ENCODE measurements at regions not wholly inside any gene's neighbourhood (a gene's known extent, or its start where the extent isn't known, plus 50 kb on each side); places are given as distances from the start of the nearest gene placed in this dataset.

DNA sequence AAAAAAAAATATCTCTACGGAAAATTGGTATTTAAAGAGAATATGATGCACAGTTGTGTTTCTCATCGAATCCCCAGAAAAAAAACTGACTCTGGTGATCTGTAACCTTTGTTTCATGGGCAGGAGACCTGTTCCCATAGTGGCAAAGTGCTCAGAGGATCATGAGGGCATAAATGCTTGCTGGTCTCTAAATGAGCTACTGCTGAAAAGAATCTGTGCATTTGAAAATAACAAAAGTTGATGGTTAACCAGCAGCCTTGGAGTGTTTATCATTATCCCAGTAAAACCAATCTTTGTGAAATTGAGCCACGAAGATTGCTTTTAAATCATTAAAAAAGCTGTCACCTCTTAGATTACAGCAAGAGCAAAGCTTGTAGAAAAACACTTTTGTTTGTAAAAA, 775.4 kb downstream of the MTRR start:
- DNase-seq (ENCODE audit: low read depth) = no peak

DNA sequence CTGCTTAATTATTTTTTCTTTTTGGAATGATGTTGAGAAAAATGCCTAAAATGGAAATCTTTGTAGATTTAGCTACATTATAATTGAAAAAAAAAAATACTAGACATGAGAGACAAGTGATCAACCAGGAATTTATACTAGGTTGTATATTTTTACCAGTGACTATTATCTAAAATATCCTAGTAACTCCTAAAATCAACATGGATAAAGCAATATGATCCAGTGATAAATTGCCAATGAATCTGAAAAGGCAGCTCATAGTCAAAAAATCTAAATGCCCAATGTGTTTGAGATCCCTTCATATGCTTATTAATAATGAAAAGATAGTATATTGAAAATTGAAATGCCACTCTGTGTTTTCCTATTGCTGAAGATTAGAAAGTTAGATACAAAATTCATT, 778.2 kb downstream of the MTRR start:
- no peak for DNase-seq (ENCODE audit: low read depth)

DNA sequence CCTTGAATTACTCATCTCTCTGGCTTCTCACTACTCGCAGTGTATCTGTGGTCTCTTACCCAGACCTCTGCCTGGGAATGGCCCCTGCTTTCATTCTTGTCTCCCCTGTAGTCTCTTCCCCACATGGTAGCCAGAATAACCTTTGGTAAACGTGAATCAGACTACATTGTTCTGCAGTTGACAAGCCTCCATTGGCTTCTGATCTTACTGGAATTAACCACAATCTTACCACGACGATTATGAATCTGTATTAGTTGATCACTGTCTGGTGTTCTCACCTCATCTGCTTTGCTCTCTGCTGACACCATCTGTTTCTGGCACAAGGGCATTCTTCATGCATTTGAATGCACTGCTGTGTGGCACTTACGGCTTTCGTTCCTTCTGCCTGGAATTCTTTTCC, 781.2 kb downstream of the MTRR start:
- DNase-seq (ENCODE audit: low read depth) = peak; percentile 43

DNA sequence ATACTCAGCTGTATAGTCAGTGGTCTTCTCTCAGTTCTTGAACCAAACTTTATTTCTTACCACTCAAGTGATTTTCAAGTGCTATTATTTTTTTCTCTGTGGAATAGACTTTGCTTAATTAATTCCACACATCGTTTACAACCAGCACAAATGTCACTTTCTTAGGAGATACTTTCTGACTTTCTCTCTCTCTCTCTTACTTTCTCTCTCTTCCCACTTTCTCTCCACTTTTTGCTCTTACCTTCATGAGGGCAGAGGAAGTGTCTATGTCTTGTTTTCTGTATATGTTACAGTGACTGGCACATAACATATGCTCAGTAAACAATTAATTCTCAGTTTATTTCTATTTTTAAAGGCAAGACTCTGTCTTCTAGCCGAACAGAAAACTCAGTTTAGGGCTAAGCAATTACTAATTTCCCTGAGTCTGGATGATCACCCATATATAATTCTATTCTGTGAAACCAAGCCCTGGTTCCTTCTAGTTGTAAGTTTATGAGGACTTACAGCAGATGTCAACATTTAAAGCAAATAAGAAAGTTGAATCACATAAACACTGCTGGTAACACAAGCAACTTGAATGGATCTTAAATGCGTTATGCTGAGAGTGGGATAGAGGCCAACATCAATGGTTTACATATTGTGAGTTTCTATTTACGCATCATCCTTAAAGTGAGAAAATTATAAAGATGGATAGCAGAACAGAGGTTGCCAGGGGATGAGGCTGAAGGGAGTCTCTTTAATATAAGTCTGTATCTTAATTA, 791.4 kb downstream of the MTRR start:
- DNase-seq (ENCODE audit: low read depth) = no peak

DNA sequence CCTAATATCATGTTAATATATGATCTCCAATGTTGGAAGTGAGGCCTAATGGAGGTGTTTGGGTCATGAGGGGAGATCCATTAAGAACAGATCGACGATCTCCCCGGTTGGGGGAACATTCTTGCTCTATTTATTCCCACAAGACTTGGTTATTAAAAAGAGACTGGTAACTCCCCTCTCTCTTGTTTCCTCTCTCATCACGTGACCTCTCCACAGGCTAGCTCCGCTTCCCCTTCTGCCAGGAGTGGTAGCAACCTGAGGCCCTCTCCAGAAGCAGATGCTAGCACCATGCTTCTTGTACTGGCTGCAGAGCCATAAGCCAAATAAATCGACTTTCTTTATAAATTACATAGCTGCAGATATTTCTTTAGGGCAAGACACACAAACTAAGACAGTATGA, 794.4 kb downstream of the MTRR start:
- no peak for DNase-seq (ENCODE audit: low read depth)

DNA sequence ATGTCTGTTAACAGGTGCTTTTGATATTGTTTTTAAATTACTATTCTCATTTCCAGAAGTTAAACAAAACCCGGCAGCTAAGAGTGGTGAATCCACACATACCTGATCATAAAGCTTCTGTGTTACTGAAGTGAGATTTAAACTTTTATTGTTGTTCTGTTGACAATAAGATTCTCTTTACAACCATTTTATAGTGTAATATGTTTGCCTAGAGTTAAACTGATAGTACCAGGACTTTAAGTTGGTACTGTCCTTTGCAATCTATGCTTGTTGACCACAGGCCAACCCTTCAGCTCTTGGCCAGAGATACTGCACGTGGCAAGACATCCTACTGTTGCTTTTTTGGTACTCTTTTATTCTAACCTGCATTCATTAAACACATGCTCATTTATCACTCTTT, 806.2 kb downstream of the MTRR start:
- DNase-seq (ENCODE audit: low read depth) = no peak

DNA sequence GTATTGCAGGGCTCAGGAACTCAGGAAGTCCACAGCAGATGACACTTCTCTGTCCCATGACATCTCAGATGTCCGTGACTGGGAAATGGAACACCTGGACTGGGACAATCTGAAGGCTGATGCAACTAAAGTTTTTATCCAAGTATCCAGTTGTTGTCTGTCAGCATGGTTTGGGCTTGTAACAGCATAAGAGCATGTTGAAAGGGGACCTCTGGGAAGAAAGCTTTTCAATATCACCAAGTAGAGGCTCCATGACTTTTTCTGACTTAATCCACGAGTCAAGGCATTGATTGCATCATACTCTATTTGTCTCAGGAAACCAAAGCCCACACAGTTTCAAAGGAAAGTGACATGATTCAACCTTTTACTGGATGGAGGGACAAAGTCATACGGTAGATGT, 807.7 kb downstream of the MTRR start:
- no peak for DNase-seq (ENCODE audit: low read depth)

DNA sequence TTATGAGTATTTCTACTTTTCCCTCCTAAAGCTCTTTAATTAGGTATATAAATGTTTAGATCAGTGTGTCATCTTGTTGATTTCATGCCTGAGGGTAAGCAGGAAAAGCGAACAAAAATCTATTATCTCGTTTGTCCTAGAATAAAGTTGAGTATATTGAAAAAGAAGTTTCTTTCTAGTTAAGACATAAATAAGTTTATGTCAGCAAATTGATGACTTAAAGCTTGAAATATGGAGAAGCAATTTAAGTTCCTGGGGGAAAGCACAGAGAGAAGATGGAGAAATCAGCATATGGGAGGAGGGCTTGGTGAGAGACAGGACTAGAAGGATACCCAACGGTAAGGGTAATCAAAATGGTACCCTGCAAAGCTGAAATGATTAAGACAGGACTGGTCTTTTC, 813.4 kb downstream of the MTRR start:
- no peak for DNase-seq (ENCODE audit: low read depth)

DNA sequence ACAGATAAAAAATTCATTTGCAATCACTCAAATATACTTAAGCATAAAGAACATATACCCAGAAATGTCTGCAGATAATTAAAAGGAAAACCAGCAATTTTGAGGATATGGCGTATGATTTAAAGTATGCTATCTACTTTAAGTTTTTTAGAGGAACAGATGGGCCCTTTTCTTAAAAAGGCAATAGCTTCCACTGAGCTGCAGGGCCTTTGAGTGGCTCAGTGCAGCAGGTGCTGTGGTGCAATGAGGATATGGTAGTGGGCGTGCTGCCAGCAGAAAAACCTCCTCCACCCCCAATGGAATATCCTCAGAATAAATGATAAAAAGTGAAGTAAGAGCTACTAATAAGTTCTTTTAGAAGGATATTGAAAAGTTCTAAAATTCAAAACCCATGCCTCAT, 814.5 kb downstream of the MTRR start:
- no peak for DNase-seq (ENCODE audit: low read depth)

DNA sequence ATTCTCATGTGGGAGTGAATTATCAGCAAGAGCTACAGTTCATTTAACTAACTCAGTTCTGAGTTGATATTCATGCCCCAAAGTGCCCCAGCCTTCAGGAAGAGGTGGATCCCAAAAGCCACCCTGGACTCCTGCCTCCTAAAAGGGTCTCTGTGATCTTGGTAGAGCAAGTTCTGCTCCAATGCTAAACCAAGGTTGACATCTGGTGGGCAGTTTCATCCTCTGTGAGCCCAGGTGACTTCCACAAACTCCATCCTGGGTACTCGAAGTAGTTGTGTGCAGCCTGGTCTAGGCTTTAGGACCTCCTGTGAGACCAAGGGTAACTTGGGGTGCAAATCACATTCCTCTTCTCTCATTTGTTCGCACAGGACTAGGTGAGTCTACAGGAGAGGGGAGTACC, 816.8 kb downstream of the MTRR start:
- no peak for DNase-seq (ENCODE audit: low read depth)

DNA sequence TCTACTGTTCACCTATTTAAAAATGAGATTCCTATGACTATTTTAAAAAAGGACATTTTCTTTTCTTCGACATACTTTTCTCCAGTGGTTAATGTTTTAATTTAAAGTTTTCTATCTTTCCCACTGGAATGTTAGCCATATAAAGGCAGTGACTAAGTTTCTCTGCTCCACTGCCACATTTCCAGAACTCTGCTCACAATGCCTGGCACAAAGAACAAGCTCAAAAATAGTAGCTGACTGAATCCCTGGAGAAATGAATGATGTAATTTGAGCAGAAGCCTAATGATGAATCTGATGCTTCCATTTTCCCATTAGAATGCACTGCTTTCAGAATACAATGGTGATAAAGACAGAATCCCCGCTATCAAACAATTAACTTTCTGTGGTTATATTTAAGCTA, 817.8 kb downstream of the MTRR start:
- peak; percentile 13 for DNase-seq (ENCODE audit: low read depth)

DNA sequence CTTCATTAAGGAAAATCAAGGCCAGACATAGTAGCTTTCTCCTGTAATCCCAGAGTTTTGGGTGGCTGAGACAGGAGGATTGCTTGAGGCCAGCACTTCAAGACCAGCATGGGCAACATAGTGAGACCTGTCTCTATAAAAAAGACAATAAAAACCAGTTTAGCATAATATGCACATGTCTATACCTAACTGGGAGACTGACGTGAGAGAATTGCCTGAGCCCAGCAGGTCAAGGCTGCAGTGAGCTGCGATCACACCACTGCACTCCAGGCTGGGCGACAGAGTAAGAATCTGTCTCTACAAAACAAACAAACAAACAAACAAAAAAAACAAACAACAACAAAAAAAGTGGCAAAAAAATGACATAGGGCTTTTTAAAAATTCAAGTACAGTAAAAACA, 820.8 kb downstream of the MTRR start:
- DNase-seq (ENCODE audit: low read depth) = no peak

DNA sequence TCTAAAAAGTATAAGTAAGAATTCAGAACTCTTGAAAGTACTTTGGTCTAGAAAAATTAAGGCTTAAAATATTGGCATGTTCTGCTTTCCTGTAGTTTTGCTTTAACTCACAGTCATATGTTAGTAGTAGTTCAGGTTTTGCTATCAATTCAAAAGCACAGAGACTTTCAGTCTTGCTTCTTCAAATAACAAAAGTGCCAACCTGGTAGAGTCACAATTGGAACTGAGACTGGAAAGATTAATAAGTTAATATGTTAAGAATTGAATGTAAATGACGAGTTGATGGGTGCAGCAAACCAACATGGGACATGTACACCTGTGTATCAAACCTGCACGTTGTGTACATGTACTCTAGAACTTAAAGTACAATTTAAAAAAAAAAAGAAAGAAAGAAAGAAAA, 822.3 kb downstream of the MTRR start:
- no peak for DNase-seq (ENCODE audit: low read depth)

DNA sequence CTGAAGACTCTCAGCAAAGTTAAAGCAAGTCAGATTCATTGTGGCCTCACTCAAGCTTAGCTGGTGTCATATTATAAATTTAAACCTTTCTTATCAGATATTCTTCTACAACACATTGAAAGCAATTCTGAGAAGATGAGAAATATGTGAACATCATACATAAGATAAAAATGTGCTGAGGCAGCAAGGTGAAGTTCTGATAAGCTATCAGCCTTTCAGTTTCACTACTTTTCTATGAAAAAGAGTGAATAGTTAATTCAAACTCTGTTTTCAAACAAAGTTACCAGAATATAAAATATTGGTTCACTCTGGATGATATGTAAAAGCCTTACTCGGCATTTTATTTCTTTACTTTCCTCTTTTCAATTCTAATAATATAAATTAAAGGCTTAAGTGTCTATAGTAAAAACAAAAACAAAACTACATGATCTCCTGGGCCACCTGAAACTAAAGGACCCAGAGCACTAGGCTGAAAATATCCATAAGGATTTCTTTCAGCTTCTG, 824.4 kb downstream of the MTRR start:
- no peak for DNase-seq (ENCODE audit: low read depth)

DNA sequence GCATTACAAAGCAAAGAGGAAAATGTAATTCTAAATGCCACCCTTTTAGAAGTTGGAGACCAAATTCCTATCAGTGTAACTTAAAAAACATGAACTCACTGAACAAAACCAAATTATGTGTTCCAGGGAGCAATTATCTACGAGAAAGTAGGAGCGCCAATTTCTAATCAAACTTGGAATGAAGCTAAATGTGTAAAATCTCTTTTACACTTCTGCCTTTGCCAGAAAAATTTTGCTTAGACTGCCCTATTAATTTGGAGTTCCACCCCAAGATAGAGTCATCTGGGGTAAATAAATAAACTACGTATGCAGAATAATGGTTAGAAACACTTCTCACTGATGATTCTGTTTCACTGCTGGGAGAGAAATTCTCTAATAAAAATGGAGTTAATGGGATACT, 825.6 kb downstream of the MTRR start:
- no peak for DNase-seq (ENCODE audit: low read depth)

DNA sequence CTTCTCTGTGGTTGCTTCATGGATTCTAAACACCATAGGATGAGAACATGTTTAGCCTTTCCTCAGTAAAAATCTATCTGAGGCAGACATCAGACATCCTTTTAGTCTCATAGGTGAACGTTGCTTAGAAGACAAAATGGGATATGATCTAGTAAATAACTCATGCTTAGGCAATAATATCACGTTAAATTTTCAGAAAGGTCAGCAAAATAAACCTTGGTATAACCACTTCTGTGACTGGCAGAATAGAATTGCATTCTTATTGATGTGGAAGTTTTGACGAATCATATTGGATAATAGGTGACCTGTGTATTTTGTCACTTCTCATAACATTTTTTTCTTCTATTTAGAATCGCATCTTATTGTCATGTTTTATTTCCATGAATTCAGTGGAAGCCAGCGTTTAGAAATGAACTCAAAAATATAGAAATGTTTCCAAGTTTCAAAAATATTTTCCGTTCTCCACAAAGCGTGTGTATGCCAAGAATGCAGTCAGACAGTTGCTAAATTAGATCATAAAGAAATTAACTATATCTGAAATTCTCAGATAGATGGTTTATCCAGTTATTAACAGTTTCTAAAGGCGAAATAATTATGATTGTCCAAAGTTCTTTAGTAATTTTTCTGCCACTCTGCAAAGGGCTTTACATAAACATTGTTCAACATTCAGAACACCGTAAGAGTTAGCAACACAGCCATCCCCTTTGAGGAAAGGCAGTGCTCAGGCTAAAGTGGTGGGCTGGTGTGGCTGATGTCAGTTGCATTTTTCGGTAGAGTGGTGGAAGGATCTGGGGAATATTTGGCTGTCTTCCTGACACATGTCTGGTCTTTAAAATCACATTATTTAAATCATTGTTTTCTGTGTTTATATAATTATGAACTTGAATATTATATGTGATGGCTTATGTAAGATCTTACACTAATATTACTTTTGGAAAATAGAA, 827.2 kb downstream of the MTRR start:
- no peak for DNase-seq (ENCODE audit: low read depth)

DNA sequence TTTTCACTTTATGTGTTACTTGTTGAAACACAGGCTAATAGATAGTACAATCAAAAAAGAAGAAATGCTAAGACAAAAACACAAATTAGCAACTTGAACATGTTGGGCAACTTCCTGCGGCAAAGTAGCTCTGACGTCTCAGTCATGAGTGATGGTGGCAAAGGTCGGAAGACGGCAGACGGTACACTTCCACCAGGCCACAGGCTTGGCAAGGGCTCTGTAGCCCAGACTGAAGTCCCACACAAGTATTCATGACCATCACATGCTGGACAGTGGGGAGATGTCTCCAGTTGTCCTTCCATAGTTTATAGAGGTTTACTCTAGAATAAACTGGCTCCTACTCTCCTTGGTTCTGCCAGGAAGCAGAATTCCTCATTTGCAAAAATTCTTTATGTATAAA, 831.3 kb downstream of the MTRR start:
- DNase-seq (ENCODE audit: low read depth) = no peak

DNA sequence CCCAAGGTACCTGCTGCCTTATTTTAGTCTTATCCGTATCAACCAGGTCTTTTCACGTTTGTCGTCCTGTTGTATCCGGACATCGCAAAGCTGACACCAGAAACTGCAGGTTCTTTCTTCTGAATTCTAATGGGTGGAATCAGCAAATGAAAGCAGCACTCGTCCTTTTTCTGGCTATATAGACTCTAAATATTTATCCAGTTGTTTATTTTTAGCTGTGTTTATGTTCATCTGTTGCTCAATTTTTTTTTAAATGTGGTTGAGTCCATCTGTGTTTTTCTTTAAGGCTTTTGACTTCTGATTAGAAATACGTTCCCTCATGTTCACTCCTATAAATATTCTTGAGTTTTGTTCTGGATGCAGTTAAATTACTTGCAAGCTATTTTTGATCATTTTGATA, 831.7 kb downstream of the MTRR start:
- DNase-seq (ENCODE audit: low read depth) = no peak

DNA sequence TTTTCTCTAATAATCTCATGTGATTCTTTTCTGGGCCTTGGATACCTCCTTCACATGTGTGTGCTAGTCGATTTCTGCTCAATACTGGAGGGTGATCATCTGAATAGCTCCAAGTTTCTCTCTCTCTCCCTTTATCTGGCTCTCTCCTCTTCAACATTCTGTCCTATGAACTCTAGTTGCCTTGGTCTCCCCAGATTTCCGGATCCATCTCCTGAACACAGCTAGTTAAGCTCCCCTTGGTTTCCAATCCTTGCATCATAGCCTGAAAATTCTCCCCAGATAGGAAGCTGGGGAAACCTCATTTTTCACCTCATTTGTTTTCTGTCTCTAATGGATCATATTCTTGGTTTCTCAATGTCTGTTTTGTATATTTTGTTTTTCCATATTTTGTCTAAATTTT, 832.3 kb downstream of the MTRR start:
- no peak for DNase-seq (ENCODE audit: low read depth)

DNA sequence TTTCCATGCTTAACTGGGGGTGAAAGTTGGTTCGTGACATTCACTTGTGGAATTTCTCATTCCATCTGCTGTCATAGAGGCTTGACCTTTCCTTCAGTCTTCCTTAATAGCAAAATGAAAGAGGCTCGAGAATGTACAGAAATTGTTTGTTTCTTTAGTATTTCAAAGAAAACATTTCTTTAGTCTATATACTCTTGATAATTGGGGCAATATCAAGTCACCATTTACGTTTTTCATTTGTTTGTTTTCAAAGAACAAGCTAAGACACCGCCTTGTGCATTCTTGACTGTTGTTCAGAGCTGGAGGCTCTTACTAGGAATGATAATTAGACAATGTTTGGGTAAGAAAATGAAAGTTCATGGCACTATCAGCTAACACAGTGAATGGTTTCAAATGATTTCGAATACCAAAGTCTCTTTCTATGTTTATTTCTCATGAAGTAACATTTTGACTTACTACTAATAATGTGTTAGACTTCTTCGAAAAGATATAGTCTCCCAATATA, 835.4 kb downstream of the SEMA5A start:
- no peak for DNase-seq (ENCODE audit: low read depth)

DNA sequence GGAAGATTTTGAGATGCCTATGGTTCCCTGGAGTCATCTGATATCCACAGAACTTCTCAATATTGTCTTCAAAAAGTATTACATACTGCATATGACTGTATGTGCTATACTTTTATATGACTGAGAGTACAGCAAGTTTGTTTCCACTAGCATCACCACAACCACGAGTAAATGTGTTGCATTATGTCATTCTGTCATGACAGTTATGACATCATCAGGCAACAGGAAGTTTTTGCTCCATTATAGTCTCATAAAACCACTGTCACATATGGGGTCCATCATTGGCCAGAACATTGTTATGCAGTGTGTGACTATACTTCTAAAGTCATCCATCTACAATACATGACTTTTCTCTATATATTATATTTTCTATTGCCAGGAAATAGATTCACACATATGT, 831.7 kb downstream of the SEMA5A start:
- DNase-seq (ENCODE audit: low read depth) = no peak

DNA sequence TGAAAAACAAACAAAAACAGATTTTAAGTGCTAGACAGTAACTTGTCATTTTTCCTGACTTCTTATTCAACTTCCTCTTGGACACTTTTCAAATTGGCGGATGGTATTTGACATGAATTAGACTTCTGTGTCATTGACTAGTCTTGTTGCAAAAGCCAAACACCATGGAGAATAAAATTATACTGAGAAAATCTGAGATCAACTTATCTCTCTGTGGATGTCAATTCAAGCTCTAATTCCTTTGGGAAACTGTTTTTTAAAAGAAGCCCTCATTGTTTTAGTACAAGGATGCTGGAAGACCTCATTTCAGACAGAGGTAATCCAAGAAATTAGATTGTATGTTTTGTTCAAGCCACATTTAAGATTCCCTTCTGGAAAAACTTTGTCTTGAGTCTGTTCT, 831.0 kb downstream of the SEMA5A start:
- DNase-seq (ENCODE audit: low read depth) = no peak

DNA sequence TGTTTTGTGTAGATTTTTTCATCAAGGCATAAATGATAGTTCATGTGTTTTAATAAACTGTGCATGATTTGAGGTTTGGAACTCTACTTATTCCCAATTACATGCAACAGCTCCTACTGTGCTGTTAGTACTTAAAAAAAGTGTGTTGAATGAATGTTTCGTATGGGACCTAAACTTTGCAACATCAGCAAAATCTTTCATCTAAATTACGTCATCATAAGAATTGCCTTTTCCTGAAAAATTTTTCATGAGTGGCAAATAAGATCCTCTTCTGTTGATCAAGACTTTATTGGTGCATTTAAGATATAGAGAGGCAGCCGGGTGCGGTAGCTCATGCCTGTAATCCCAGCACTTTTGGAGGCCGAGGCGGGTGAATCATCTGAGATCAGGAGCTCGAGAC, 826.1 kb downstream of the SEMA5A start:
- no peak for DNase-seq (ENCODE audit: low read depth)

Data from non-pigmented ciliary epithelial cell (primary cell).